GM21576 (cell line): ENCODE measurements at regions not wholly inside any gene's neighbourhood (a gene's known extent, or its start where the extent isn't known, plus 50 kb on each side); places are given as distances from the start of the nearest gene placed in this dataset.

Experiments used
- ATAC-seq: cut with Tn5 transposase; IDR thresholded peaks from one replicate; pipeline ENCODE4 v1.9.1; 2021; ENCODE audit warnings: mild to moderate bottlenecking, moderate library complexity; ENCODE audit not compliant: unreplicated experiment

GRCh38 chr10:21176934-21177480 lies 279.9 kb upstream of the NEBL start:
- no peak for ATAC-seq

DNA sequence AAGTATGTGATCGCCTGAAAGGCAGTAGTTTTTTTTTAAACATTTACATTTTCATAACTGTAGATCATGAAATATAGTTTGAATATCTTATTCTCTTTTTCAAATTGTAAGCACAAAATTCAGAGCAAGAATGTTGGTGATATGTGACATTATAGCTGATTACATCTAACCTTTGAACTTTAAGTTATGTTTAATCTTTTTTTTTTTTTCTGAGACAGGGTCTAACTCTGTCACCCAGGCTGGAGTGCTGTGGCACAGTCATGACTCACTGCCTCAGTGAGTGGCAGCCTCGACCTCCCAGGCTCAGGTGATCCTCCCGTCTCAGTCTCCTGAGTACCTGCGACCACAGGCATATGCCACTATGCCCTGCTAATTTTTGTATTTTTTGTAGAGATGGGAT lies 278.7 kb upstream of the NEBL start:
- ATAC-seq = no peak

DNA sequence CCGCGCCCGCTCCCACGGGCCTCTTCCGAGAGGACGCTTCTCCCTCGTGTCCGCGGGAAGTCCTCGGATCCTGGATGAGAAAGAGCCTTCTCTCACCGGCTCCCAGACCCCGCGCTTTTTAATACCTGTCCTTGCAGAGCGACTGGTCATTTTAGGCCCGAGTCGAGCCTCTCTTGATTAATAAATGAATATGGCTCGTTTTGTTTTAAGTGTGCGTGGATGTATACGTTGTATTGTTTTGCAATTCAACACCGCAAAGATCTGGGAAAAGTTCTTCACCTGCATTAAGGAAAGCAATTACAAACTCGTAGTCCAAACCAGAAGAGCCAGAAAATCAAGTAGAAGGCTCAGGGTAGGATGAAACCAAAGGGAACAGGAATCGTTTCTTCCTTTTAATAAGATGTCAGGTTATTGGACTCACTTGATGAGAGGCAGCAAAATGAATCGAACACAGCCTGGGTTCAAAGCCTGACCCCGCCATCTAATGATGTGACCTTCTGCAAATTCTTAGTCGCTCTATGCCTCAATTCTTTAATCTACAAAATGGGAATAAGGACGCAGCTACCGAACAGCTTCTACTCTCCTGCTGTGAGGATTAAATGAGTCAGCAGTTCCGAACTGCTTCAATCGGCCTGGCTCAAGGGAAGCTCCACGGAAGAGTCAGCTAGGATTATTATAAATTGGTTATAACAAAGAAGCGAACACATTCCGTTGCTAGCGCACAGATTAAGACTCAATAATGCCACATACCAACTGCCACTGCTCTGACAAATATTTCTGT lies 277.8 kb upstream of the NEBL start:
- ATAC-seq = no peak

DNA sequence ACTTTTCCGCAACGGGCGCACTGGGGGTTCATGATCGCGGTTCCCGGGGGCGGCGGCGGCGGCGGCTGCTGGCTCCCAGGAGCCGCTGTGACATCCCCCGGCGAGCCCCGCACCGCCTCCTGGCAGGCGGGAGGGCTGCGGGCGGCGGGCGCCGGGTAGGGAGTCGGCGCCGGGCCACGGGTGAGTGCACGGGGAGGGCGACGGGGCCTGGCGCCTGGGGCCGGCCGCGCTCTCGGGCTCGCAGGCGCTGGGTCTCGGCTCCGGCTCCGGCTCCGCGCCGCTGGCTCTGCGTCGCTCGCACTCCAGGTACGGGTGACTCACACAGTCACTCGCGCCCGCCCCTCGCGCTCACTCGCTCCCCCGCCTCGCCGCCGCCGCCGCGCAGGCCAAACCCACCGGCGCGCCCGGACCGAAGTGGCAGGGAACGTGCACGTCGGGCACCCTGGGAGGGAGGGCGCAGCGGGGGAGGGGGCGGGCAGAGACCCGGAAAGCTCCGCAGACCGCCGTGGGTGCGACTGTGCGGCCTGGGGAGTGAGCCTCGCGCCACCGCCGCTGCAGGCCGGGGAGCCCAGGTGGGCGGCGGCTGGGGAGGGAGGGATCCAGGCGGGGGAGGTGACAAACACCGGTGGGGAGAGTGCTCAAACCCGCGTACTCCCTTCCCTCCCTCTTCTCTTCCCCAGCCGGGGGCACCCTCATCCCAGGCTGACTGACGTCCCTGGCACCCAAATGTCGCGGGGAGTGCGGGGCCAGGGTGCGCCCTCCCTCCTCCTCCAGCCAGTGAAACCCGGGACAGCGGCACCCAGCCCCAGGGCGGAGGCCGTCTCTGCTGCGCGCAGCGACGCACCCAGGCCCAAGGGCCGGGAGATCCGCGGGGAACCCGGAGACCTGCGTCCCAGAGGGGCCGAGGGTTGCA lies 276.9 kb upstream of the NEBL start:
- ATAC-seq = no peak

GRCh38 chr10:21172930-21173801 lies 276.1 kb upstream of the NEBL start:
- ATAC-seq = no peak

DNA sequence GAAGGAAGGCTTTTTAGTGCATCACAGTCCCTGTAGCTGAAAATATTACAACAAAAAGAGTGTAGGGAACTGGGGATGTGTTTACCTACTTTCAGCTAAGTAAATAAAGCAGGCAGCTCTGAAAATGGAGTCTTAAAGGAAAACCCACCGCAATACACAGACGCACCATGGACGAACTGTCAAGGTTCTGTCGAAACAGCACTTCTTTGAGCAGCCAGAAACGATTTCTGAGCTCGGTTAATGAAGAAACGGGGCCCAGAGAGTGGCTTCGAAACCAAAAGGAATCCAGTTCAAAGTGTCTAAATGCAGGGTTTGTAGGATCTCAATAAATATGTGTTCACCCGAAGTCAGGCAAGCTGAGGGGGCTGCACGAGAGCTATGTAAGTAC lies 275.4 kb upstream of the NEBL start:
- no peak for ATAC-seq

DNA sequence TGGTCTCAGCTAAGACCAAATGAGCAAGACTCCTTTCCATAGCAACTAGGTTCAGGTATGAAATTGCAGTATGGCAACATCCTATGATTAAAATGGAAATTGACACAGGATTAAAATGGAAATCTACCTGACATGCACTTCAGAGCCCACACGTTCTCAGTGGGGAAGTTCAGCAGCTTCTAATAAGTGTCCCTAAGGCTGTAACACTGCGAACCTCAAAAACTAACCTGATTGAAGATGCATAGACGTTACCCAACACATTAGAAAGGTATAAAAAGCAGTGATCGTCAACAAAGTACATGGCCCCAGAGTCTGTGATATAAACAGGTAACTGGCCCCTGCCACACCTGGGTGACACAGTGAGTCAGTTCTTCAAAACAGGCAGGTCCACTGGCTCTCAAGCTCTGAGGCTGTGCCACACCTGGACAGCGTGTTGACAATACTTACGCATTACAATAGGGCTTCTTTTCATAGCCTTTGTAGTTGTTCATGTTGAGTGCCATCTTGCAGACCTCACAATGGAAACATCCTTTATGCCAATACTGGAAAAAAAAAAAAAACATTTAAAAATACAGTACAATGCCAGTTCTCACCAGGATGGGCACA lies 274.9 kb upstream of the NEBL start:
- no peak for ATAC-seq

- ATAC-seq = no peak
These were observed 274.3 kb upstream of the NEBL start for GRCh38 chr10:21171197-21171935.

DNA sequence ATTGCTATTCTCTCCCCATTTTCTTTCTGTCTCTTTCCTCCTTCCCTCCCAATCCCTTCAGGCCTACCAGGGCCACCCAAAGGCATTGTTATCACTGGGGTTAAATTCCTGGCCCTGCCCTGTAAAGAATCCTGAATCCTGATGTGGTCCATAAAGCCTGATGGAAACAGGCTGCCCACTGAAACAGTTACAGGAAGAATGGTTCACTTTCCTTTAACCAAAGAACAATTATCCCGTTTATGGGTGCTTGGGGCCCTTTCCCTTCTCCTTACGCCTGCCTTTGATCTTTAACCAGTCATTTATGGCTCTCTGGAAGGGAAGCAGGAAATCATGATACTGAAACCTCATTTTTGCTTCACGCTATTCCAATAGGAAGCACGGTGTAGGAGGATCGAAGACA lies 273.1 kb upstream of the NEBL start:
- ATAC-seq = no peak

DNA sequence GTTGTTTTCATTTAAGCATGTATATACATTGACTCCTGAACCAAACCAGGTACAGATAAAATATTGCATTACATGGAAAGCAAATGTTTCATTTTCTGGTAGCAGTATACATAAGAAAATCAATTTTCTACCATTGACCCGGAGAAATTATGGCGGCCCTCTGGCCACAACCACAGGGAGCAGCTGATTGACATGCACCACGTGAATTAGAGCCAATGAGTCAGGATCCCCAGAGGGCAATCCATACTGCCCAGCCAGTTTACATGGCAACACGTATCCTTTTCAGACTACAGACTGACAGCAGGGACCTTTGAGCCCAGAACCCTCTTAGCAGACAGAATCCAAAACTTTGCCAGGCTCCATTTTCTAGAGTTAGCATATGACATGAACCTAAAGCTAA lies 272.2 kb upstream of the NEBL start:
- ATAC-seq = no peak

DNA sequence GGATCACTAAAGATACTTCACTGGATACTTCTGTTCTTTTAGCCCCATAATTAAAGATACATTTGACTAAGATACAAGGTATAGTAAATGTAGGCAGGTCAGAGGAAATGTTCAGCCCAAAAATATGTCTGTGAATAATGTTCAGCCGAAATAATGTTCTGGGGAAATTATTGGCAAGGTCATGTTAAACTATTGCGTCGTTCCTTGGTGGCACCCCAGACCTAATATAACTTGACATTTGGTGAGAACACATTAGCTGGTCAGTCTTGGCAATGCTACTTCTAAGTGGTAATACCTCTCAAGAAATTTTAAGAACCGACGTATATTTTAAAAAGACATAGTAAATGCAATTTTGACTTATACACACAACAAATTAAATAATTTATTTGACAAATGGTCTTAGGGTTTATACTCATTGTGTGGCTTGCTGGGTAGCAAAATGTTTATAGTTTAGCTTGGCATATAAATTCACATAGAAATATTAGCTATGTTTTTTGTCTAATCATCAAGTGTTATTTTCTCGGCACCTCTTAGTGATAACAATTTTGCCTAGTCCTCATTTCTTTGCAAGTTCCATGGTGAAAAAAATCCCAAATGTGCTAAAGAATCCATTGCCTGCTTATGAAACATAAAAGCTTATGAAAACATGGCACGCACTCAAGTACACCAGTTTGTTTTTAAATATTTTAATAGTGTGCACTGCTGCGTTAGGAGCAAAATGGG lies 270.3 kb upstream of the NEBL start:
- no peak for ATAC-seq

- no peak for ATAC-seq
These were observed 269.6 kb upstream of the NEBL start for GRCh38 chr10:21166557-21167287.

DNA sequence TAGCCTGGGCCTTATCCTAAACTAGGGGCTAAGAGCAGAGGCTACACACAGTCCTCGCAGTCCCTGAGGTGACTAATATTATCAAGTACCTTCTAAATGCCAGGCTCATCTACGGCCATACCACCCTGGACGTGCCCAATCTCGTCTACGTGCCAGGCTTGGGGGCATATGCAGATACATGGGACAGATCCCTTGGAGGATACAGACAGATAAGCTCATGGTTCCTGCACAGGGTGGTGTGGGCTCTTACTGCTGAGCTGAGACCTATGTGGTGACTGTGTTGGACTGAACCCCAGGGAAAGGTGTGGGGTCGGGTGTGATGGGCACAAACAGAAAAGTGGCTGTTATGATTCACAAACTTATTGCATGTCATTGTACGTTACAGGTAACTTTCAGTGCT lies 268.4 kb upstream of the NEBL start:
- ATAC-seq = no peak

DNA sequence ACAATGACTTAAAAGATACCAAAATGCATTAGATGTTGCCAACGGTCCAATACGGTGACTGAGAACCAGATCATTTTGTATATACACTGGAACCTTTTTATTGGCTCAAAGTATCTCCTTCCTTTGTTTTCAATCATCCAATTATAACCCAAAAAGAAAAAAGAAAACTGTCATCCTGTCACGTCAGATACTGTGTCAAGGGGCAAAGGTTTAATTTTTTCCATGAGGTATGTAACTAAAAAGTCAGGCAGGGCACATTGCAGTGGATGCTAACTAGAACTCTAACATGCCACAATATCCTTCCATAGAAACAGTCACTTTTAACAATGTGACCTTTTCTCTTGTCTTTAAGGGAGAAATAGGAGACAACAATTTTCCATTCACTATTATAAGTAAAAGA lies 267.6 kb upstream of the NEBL start:
- ATAC-seq = no peak

DNA sequence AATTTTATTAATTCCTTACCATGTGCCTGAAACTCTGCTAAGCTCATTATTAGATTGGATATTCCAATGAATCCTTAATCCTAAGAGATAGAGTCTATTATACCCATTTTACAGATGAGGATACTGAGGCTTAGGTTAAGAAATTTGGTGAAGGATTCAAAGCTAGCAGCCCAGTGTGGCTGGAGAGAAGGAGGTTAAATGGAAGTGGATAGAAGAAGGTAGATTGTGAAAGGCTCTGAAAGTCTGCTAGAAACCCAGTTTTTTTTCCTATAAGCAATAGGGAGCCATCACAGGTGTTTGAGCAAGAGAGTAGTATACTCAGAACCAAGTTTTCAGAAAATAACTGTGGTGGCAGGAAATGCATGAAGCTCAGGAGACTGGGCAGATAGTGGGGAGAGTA lies 265.8 kb upstream of the NEBL start:
- no peak for ATAC-seq

DNA sequence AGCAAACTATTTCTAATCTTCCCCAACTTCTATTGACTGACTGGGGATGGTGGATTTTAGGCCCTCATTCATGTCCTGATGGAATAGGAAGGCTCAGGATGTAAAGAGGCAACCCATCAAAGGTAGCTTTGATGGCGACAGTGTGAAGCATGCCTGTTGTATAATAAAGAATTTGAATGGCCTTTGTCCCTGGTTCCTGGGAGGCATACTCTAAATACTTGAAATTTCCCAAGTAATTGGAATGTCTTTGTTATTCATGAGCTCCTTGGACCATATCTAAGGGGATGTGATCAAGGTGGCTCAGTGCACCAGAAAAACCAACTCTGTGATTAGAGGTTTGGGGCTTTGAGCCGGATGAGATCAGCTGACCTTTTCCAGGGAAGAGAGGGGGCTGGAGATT lies 264.5 kb upstream of the NEBL start:
- ATAC-seq = no peak

DNA sequence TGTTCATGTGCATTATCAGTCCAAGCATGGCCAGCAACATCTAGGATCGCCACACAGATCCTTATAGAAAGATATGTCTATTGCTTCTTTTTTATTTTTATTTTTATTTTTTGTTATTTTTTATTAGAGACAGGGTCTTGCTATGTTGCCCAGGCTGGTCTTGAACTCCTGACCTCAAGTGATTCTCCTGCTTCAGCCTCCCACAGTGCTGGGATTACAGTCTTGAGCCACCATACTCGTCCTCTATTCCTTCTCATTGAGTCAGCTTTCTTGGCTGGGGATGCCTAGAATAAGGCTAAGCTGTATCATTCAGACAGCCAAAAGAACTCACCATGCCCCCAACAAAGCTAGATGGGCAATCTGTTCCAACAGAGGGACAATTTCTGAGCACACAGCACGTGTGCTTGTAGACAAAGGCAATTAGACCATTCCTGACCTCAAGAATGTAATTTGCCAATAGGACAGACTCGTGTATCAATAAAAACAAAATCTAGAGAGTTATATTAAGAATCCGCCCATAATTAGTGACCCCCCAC lies 264.0 kb upstream of the NEBL start:
- no peak for ATAC-seq

DNA sequence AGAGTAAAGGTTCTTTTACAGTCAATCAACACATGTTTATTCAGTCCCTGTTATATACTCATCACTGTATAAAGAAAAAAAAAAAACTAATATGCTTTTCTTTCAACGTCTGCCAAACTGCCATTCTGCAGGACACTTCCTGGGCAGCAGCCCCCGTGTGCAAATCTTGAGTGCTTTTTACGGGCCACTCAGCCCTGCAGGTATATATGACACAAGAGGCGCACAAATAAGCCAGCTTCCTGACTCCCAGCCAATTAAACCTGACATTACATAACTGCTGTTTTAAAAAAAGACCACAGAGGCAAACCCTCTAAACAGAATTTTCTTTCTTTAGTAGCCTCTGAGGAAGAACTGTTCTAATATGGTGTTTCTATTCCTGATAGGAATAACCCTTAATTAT lies 263.0 kb upstream of the NEBL start:
- no peak for ATAC-seq
